ENCODE measurements at regions not wholly inside any gene's neighbourhood (a gene's known extent, or its start where the extent isn't known, plus 50 kb on each side); places are given as distances from the start of the nearest gene placed in this dataset.

DNA sequence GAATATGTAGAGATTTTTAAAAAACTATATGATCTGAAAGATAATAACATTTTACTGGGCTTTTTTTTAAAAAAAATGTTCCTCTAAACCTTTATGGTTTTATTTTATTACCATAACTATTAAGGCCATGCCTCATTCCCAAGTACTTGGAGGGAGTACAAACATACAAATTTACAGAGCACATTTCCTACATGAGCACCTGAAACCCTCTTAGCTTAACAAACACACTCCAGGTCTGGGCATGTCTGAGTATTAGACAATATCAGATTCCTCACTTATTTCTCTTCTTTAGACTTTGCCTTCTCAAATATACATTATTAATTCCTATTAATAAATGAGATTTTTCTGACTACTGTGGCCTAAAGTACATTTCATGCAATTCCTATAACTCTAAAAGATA, 319.2 kb downstream of the SLCO4C1 start:
- no peaks in the 10 kb centered on the region for H3K9me3 ChIP-seq (ENCODE audit: control insufficient read depth, low read depth, low read length)
- no peak overlapping the region for H2AK5ac ChIP-seq (ENCODE audit: insufficient read length, low read length)
- no peaks in the 10 kb centered on the region for H4K20me1 ChIP-seq (ENCODE audit: control insufficient read depth, insufficient read depth, insufficient read length)
- no peaks in the 10 kb centered on the region for H3K23me2 ChIP-seq (ENCODE audit: insufficient read length, low read depth, low read length, poor library complexity, severe bottlenecking)
- H3K4ac ChIP-seq (ENCODE audit: low read depth, low read length), result no peak overlapping the region
- H2BK120ac ChIP-seq (ENCODE audit: low read depth, low read length, poor library complexity, severe bottlenecking), result no peak overlapping the region
- H2BK15ac ChIP-seq (ENCODE audit: low read depth, low read length), result no peak overlapping the region
- H2AFZ ChIP-seq (ENCODE audit: low read length), result no peak overlapping the region
- no peaks in the 10 kb centered on the region for H3K4me1 ChIP-seq (ENCODE audit: insufficient read depth, low read length)
- H3K79me1 ChIP-seq (ENCODE audit: insufficient read depth, low read depth, low read length, poor library complexity, severe bottlenecking), result no peaks in the 10 kb centered on the region
- TF ChIP-seq, protein P1, sequence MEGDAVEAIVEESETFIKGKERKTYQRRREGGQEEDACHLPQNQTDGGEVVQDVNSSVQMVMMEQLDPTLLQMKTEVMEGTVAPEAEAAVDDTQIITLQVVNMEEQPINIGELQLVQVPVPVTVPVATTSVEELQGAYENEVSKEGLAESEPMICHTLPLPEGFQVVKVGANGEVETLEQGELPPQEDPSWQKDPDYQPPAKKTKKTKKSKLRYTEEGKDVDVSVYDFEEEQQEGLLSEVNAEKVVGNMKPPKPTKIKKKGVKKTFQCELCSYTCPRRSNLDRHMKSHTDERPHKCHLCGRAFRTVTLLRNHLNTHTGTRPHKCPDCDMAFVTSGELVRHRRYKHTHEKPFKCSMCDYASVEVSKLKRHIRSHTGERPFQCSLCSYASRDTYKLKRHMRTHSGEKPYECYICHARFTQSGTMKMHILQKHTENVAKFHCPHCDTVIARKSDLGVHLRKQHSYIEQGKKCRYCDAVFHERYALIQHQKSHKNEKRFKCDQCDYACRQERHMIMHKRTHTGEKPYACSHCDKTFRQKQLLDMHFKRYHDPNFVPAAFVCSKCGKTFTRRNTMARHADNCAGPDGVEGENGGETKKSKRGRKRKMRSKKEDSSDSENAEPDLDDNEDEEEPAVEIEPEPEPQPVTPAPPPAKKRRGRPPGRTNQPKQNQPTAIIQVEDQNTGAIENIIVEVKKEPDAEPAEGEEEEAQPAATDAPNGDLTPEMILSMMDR (conservative IDR thresholded peaks at IDR 0.05), result no peak
- H3T11ph ChIP-seq (ENCODE audit: low read length), result no peak overlapping the region
- H4K91ac ChIP-seq (ENCODE audit: insufficient read length, low read depth, low read length), result no peak overlapping the region
- H2BK12ac ChIP-seq (ENCODE audit: insufficient read length, low read depth, low read length), result no peak overlapping the region
- no peak overlapping the region for H3K56ac ChIP-seq (ENCODE audit: insufficient read length, low read depth, low read length)
- H3K27me3 Mint-ChIP-seq (ENCODE audit: low read depth), result peaks cover 1% of the 10 kb centered on the region; the same call in 1 of the 2 replicates
- H3K79me2 ChIP-seq (ENCODE audit: insufficient read depth, low read length), result no peaks in the 10 kb centered on the region
- H3K4me3 Mint-ChIP-seq, result no peak overlapping the region
- H3K27ac Mint-ChIP-seq, result no peak overlapping the region
- no peak overlapping the region for H2BK20ac ChIP-seq (ENCODE audit: low read depth, low read length, poor library complexity, severe bottlenecking)
- no peak for DNase-seq
- H2BK5ac ChIP-seq (ENCODE audit: insufficient read length, low read length), result no peak overlapping the region
- H3K23ac ChIP-seq (ENCODE audit: insufficient read length, low read depth, low read length), result no peak overlapping the region
- no peak overlapping the region for H3K14ac ChIP-seq (ENCODE audit: insufficient read depth, low read length)
- no peaks in the 10 kb centered on the region for H3K27me3 ChIP-seq (ENCODE audit: insufficient read depth, low read length)
- H3K9me3 Mint-ChIP-seq, result no peaks in the 10 kb centered on the region
- H3K4me2 ChIP-seq (ENCODE audit: insufficient read depth, insufficient read length, low read length), result no peak overlapping the region
- H4K8ac ChIP-seq (replicated peaks; ENCODE audit: insufficient read length, low read depth, low read length), result no peak overlapping the region
- 0 out of 7 replicates have a peak, but pooled peaks cover 0 to 2% (median 0%) of the 10 kb centered on the region in 3 experiments for H3K36me3 Mint-ChIP-seq (ENCODE audit: insufficient read depth in 1 of 3, low read depth in 3 of 3)
- no peak overlapping the region for H3K27ac ChIP-seq (ENCODE audit: insufficient read length, low read depth, low read length)
- no peak overlapping the region for H3K18ac ChIP-seq (ENCODE audit: insufficient read length, low read depth, low read length)
- no peak overlapping the region for H4K5ac ChIP-seq (ENCODE audit: insufficient read length, low read depth, low read length)
- H3K4me1 Mint-ChIP-seq, result peaks cover 0 to 2% of the 10 kb centered on the region in 2 experiments; a peak in 1 of 4 replicates
- H3K9ac ChIP-seq (ENCODE audit: extremely low read depth, insufficient read length, low read length), result no peak overlapping the region

Data from H9 (cell line).